SKM-1 (cell line): ENCODE measurements at regions not wholly inside any gene's neighbourhood (a gene's known extent, or its start where the extent isn't known, plus 50 kb on each side); places are given as distances from the start of the nearest gene placed in this dataset.

ENCODE experiments used
- DNase-seq: peaks from one replicate; lab custom pipeline; 2025; ENCODE audit not compliant: unreplicated experiment; lab: John Stamatoyannopoulos, UW

DNA sequence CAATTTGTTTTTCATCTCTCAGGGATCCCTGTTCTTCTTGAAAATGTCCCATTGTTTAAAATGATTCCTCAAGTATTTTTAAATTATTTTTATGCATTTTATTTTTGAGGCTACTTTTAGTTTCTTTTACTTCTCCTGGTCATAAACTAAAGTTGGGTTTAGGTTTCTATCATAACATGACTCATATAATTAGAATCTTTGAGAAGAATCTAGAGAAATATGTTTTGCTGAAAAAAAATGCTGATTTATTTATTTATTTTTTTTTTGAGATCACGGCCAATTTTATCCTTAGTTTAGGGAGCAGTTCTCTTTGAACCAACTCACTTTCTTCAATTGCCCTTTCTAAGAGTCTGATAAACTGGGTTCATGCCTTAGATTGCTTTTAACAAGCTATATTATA, 1157.1 kb downstream of the BCL11B start:
- no peak for DNase-seq

DNA sequence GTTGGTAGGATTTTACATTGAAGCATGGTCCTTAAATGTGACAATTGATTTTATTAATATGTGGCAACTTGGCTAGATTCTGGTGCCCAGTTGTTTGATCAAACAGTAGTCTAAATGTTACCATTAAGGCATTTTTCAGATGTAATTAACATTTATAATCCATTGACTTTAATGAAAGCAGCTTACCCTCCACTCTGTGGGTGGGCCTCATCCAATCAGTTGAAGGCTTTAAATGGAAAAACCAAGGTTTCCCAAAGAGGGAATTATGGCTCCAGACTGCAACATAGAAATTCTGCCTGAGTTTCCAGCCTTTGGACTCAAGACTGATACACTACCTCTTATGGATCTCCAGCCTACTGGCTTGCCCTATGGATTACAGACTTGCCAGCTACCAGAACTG, 1153.2 kb downstream of the BCL11B start:
- DNase-seq = no peak

DNA sequence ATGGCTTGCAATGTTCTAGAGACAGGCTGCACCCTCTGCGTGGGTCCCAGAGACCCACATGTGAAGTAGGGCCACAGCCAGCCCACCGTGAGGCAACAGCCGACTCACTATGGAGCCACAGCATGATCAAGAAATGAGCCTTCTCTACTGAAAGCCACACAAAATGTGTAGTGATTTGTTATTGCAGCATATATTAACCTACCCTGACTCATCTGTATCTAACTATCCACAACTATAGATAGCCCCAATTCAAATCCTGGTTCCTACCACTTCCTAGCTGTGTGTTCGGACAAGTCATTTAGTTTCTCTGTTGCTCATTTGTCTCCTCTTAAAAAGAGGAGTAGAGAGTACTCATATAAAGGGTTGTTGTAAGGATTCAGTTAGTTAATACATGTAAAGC, 1152.3 kb downstream of the BCL11B start:
- no peak for DNase-seq

DNA sequence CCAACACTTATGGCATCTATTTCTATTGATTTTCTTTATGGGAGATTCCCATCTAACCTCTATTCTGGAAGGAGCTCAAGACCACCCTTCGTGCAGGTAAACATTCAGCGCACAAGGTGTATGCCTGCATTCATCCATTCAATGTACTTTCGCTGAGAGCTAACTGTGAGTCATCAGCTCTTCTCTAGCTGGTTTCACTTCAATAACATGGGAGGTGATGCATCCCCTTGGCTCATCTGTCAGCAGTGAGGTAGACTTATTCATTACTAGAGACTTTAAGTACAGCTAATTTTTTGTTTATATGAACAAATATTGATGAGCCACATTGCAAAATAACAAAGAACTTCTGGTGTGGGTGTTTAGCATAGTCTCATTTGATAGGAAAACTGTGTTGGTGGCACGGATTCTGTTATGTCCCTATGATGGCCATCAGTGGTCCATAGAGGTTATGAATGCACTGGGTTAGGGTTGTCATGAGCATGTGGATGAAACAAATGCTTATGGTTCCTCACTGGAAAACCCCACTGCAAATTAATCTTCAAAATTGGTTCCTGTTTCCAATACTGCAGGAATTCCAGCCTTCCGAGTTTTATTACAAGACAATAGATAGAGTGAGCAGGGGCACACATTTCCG, 1151.0 kb downstream of the BCL11B start:
- DNase-seq = no peak

DNA sequence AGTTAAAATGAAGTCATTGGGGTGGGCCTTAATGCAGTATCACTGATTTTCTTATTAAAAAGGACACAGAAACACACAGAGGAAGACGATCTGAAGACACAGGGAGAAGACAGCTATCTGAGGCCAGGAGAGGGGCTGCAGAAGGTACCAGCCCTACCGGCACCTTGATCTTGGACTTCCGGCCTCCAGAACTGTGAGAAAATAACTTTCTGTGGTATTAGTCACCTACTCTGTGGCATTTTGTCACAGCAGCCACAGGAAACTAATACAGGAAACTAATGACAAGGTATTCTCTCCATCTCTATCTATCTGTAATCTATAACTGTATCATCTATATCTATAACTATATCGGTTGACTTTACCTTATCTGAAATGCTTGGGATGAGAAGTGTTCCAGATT, 1149.5 kb downstream of the BCL11B start:
- no peak for DNase-seq

DNA sequence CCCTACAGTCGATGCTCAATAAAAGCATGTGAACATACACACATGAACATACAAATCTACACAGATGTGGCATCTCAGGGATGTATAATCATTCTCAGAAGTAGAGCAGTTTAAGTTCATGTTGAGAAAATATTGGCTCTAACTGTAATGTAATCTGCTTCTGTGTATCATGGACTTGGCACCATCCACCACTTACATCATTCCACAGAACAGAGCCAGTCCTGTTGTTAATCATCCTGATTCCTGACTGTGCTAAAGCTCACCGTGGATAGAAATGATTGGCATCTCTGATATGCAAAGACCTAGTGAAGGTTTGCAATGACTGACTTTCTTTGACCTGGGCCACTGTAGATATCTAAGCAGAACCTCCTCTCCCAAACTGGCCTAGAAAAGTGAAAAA, 1141.3 kb downstream of the BCL11B start:
- no peak for DNase-seq

DNA sequence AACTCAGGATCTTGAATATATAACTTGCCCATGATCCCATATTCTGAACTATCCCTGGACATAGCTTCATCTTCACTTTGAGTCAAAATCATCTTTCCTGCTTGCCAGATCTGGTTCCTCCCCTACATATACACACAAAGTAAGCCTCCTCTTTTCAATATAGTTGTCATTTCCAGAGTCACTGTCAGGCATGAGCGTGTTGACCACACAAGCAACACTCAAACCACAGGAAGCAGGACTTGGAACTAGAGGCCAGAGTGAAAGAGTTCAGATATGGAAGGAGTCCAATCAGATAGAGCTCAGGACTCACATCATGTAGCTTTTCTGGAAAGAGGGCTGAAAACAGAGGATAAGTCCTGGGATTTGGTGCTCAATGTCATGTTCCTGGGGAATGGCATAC, 1140.6 kb downstream of the BCL11B start:
- DNase-seq = no peak

DNA sequence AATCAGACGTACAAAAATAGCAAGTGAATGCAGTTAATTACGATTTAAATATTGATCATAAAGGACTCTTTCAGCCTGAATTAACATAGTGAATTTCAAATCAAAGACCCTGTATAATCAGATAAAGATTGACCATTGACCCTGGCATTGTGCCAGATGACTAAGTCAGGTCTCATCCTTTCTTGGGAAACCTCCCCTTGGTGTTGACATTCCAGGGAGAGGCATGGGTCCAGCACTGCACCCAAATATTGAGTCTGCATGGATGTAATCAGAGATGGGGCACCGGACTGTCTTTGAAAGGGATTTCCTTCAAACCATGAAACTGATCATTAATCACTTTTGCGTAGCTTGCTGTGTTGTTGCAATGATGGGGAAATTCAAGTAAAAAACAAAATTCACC, 1138.2 kb downstream of the BCL11B start:
- DNase-seq = no peak

DNA sequence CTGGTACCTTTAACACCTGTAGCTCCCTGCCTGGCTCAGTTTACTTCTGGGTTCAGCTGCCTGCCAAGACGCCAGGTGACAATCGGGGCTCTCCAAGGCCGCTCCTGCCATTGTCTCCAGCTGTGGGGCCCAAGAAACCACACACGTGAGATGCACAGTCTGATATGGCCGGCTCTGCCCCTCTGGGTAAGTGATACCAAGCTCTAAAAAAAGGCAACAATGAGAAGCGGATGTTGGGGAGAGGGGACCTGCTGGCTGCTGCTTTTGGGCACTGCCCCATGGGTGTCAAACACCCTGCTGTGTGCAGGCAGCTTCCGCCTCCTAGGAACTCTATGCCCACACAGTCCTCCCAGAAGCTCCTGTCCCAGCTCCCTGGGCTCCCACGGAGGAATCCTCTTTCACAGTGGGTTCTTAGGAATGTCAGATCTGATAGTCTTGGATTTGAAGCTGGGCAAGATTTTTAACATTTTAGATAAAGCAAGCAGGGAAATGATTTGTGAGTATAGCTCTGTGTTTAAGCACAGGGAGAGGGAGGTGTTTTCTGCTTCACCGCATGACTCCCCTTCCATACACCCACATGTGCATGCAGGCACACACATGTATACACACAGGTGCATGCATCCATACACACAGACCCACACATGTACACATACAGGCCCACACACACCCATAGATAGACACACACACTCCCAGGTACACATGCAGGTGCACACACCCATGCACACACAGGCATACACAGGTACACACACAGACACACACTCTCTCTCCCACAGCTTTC, 1135.8 kb downstream of the BCL11B start:
- no peak for DNase-seq

DNA sequence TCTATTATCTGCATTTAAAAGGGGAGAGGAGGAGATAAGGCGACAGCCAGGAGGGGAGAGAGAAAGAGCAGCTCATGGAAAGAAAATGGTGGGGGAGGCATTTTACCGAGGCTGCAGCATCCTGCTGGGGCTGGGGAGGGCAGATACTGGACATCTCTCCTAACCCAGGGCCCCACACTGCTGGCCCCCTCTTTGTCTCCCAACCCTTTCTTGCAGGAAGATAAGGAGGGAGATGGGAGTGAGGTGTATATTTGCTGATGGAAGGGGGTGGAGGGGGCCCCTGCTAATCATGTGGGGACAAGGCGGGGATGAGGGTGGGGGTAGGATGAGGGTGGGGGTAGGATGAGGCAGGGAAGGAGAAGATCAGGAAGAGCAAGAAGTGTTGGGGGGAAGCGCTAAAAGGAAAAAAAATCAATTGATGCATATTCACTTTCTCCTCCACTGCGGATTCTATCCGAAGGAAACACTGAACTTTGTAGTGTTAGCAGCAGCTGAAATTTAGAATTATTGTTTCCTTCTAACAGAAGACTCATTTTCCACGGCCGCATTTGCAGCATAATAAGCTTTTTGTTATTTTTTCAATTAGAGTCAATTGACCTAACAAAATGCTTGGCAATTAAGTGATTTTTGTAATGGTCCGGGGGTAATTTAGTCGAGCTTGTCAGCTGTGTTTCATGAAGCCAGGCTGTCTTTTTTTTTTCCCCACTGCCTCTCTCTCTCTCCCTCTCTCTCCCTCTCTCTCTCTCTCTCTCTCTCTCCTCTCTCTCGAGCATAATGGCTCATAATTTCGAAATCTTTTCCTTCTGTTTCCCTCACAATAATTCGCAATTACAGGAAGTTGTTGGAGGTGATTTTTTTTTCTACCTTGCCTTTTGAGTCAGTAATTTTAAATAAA, 1134.6 kb downstream of the BCL11B start:
- no peak for DNase-seq

DNA sequence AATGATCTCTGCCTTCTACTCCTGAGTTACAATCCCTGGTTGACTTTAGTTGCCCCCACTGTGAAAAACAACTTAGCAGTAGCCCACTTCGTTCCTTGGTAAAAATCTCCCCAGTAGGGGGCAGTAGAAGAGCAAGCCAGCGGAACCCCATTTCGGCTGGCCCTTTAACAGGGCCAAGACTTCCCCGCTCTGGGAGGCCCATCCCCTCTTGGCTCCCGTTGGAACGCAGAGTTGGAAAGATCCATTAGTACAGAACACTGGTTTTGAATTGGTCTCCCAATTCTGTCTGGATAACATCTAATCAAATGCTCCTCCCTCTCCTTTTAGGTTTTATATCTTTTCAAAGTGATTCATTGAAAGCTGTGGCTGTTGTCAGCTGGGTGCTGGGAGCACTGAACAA, 1133.3 kb downstream of the BCL11B start:
- no peak for DNase-seq

DNA sequence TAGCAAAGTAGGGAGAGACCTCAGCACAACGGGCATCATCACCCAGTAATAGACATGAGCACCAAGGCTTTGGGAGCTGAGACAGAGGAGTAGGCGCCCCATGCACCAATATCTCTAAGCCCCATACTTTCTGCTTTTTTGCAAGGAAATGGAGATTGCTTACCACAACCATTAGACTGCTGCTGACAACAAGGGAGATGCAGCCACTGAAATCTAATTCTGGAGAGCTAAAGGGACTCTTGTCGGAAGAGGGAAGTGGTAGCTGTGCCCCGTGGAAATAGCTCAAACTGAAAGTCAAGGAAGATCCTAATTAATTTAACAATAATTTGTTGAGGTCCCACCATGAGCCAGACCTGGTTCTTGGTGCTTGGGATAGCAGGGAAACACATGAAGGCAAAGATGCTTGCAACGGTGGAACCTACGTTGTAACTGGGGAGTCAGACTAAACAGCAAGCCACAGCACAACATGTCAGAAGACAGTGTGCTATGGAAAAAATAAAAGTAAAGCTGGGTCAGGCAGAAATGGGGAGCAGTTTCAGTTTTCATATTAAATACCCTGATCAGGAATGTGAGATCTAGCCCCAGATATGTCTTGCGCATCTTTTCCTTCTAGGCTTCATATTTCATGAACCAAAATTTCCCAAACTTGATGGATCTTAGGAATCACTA, 1131.0 kb downstream of the BCL11B start:
- no peak for DNase-seq

DNA sequence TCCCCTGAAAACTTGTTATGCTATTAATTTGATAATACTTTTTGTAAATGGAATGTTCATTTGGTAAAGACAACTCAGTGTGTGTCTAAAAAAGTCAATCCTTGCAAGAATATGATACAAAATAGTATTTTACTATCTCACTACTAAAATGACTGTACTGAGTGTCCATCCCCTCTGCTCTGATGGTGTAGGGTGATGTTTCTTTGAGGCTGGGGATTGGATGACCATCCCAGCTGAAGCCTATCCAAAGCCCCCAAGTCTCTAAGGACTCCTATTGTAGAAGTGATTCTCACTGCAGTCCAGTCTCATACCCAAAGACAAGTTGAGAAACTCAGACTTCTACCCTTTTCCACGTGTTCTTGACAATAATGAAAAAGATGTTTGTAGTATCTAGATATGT, 1128.4 kb downstream of the BCL11B start:
- DNase-seq = no peak

DNA sequence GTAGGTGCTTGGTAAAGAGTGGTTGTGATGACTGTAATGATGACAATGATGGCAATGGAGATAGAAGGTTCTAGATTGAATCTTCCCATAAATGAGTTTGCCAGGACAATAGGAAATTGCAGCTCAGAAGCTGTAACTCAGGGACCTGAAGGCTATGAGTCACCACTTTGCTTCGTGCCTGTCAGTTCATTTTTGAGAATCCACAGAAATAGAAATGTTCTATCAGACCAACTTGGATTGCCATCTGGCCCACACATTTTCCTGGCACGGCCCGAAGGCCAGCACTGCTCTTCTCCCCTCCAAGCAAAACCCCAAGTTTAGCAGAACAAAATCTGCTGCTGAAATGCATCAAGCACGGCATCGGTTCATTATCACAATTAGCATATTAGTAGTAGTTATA, 1127.0 kb downstream of the BCL11B start:
- DNase-seq = no peak

DNA sequence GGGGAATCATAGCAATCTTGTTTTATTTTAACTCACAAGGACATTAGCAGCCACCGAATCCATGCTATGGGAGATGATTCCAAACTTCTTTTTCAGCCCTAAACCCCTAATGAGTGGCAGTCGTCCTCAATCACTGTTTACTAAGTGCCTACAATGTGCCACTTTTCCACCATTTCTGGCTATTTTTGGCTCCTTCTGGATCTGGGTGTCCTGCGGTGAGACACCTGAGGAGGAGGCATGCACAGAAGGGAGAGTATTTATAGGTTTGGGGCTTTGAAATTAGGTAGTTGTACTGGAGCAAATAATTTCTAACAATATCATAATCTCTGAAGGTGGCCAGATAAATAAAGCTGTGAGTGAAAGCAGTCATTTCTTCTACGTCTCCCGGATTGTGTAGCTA, 1125.6 kb downstream of the BCL11B start:
- DNase-seq = no peak

DNA sequence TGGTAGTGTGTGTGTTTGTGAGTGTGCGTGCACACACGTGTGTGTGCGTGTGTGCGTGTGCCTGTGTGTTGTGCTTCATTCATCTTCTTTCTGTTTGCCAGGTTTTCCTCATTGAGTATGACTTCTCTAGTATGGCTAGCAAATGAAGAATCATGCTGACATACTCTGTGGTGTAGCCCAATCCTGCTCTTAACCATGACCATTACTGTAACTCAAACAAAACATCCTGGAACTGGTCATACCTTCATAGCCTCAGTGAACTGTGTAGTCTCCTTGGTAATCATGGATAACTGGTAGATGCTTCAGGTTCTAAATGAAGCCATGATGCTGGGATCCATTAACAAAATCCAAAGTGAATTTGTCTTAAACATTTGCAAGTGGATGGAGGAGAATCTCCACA, 1117.7 kb downstream of the BCL11B start:
- DNase-seq = no peak

DNA sequence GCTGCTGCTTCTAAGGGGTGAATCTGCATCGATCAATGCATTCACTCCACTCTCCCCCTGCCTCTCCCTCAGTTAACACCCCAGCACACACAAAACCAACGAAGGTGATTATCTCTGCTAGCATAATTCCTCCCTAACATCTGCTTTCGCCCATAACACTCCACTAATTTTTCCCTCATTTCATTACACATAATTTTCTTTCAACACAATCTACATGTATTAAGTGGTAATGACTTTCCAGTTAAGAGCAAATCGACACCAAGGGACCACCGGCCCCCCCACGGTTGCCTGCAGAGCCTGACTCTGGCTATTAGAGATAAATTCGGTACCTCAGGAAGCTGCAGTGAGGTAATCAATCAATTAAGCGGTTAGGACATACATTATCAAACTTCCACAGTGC, 1115.6 kb downstream of the BCL11B start:
- no peak for DNase-seq

DNA sequence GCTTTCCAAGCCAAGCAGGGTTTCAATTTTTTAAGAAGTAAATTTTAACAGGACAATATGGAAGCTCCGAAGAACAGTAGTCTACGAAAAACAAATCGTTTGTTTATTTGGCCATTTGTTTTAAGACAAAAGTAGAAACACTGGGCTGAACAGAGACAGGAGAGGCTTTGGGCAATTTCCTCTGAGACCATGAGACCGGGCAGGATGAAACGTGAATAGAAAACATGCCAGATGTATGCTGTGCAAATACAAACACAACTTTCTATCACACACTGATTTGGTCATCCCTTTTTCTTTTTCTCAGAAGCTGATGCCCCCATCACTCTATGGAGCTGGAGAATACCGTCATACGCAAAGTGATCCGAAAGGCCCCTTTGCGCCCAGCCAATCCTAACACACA, 1111.1 kb downstream of the BCL11B start:
- DNase-seq = no peak

DNA sequence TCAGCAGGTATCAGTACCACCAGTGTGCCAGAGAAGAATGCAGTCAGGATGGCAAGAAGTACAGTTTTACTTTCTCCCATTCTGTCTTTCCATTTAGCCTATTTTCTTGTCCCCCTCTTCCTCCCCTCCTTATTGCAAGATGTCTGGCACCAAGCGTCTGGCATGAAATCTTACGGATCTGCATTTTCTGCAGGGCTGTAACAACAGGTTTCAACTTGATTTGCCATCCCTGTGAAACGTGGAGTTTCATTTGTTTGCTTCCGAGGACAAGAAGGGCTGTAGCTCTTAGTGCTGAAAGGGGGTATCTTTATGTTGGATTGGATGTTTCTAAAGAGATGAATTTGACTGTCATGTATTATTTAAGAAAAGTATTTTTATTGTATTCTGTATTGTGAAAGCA, 1110.6 kb downstream of the BCL11B start:
- no peak for DNase-seq

DNA sequence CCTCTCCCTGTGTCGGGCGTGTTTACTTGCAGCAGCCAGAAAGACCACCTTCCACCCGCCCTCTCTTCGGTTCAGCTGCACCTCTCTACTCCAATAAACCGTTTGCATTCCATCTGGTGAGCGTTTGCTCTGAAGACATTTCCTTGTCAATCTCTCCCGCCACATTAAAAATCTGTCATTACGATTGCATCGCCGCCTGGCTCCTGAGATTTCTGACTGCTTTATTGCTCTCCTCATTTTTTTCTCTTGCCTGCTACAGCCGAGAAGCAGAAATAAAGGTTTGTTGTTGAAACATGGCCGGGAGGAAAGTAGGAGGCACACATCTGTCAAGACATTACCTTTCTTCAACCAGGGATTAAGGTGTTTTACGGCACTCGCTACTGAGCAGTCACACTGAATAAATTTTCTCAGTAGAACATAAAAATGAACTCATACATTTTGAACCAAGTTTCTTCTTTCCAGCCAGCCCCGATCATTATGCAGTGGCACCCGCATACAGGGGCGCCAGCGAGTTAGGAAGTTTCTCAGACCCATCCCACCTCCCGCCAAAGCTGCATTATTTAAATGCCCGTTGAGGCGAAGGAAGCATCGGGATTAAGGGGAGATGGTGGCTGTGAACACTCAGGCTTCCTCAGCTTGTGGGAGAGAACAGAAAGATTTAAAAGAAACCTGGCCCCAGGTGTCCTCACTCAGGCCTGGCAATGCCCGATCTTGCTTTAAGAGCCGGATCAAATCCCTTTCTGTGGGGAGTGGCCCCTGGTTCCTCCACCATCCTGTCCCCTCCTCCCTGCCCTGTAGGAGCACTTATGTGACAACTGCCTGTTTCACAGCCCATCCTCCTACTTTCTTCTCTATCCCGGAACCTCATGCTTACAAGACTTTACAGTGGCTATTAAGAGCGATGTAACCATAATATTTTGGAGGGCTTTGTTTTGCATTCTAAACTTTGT, 1108.9 kb downstream of the BCL11B start:
- DNase-seq = no peak
